ENCODE measurements at regions not wholly inside any gene's neighbourhood (a gene's known extent, or its start where the extent isn't known, plus 50 kb on each side); places are given as distances from the start of the nearest gene placed in this dataset.

DNA sequence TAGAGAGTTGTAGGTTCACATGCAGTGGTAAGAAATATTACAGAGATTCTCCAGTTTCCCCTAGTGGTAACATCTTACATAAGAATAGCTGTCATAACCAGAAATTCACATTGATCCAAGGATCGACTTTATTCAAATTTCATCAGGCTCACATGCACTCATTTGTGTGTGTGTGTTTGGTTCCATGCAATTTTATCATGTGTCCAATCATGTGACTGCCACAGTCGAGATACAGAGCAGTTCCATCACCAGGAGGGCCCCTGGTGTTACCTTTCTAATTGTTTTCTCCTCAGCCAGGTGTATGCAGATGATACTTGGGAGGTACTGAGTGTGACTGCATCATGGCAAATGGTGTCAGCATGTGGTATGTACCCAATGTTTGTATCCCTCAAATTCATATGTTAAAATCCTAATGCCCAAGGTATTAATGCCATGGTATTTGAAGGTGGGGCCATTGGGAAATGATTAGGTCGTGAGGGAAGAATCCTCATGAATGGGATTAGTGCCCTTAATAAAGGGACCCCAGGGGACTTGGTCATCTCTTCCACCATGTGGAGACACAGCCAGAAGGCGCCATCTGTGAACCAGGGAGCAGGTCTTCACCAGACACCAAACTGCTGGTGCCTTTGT lies 126.3 kb downstream of the CXCL12 start:
- Histone ChIP-seq H3K9ac (ENCODE audit: control insufficient read depth, extremely low read depth, insufficient read depth, low read length) (no peak overlapping the region), H3K27me3 (ENCODE audit: control insufficient read depth, extremely low read depth, insufficient read depth, low read length) (no peaks in the 10 kb centered on the region), H3K4me3 (ENCODE audit: control insufficient read depth in 2 of 3, extremely low read depth in 1 of 3, insufficient read depth in 2 of 3, low read depth in 1 of 3, low read length in 3 of 3) (no peak overlapping the region), H3K9me1 (ENCODE audit: control insufficient read depth, extremely low read depth, insufficient read depth, low read length) (no peaks in the 10 kb centered on the region), H3K79me2 (ENCODE audit: control insufficient read depth, insufficient read depth, low read length) (no peaks in the 10 kb centered on the region), H3K9me3 (ENCODE audit: control insufficient read depth, low read depth, low read length) (no peaks in the 10 kb centered on the region), H3K4me1 (ENCODE audit: control insufficient read depth, extremely low read depth, insufficient read depth, low read length) (no peaks in the 10 kb centered on the region), H3K27ac (ENCODE audit: control insufficient read depth, insufficient read depth, low read length) (no peak overlapping the region), H4K20me1 (ENCODE audit: control insufficient read depth, extremely low read depth, insufficient read depth, low read length) (no peaks in the 10 kb centered on the region), H3K36me3 (ENCODE audit: control insufficient read depth in 2 of 2, extremely low read depth in 1 of 2, insufficient read depth in 2 of 2, low read length in 2 of 2) (no peaks in the 10 kb centered on the region), H3K4me2 (ENCODE audit: control insufficient read depth, extremely low read depth, insufficient read depth, low read depth, low read length) (no peak overlapping the region), H2AFZ (ENCODE audit: control insufficient read depth, low read length) (no peak overlapping the region)
- dilution Hi-C loops (cut with MboI; ENCODE audit: extremely low pct_ligation_motif_present, low sequenced_read_pairs) = no loop called here
- no peak for FAIRE-seq
- DNase-seq (ENCODE audit: low read depth, low spot score) = no peak
- no peak for TF ChIP-seq EZH2 (IDR thresholded peaks at IDR 0.05; ENCODE audit: low read length)
- TF ChIP-seq, protein P1, sequence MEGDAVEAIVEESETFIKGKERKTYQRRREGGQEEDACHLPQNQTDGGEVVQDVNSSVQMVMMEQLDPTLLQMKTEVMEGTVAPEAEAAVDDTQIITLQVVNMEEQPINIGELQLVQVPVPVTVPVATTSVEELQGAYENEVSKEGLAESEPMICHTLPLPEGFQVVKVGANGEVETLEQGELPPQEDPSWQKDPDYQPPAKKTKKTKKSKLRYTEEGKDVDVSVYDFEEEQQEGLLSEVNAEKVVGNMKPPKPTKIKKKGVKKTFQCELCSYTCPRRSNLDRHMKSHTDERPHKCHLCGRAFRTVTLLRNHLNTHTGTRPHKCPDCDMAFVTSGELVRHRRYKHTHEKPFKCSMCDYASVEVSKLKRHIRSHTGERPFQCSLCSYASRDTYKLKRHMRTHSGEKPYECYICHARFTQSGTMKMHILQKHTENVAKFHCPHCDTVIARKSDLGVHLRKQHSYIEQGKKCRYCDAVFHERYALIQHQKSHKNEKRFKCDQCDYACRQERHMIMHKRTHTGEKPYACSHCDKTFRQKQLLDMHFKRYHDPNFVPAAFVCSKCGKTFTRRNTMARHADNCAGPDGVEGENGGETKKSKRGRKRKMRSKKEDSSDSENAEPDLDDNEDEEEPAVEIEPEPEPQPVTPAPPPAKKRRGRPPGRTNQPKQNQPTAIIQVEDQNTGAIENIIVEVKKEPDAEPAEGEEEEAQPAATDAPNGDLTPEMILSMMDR (optimal IDR thresholded peaks at IDR 0.05 in 1 of 3, IDR thresholded peaks at IDR 0.05 in 1 of 3, conservative IDR thresholded peaks at IDR 0.05 in 1 of 3; ENCODE audit: extremely low read depth in 1 of 3, insufficient read depth in 2 of 3, low read length in 3 of 3) = no peak

- Histone ChIP-seq H3K27ac (ENCODE audit: control insufficient read depth, insufficient read depth, low read length) (no peak overlapping the region), H3K9ac (ENCODE audit: control insufficient read depth, extremely low read depth, insufficient read depth, low read length) (no peak overlapping the region), H3K4me3 (ENCODE audit: control insufficient read depth in 2 of 3, extremely low read depth in 1 of 3, insufficient read depth in 2 of 3, low read depth in 1 of 3, low read length in 3 of 3) (no peak overlapping the region), H3K4me1 (ENCODE audit: control insufficient read depth, extremely low read depth, insufficient read depth, low read length) (no peaks in the 10 kb centered on the region), H4K20me1 (ENCODE audit: control insufficient read depth, extremely low read depth, insufficient read depth, low read length) (no peaks in the 10 kb centered on the region), H3K9me1 (ENCODE audit: control insufficient read depth, extremely low read depth, insufficient read depth, low read length) (no peaks in the 10 kb centered on the region), H3K4me2 (ENCODE audit: control insufficient read depth, extremely low read depth, insufficient read depth, low read depth, low read length) (no peak overlapping the region), H3K27me3 (ENCODE audit: control insufficient read depth, extremely low read depth, insufficient read depth, low read length) (no peaks in the 10 kb centered on the region), H3K9me3 (ENCODE audit: control insufficient read depth, low read depth, low read length) (no peaks in the 10 kb centered on the region), H2AFZ (ENCODE audit: control insufficient read depth, low read length) (no peak overlapping the region), H3K36me3 (ENCODE audit: control insufficient read depth in 2 of 2, extremely low read depth in 1 of 2, insufficient read depth in 2 of 2, low read length in 2 of 2) (no peaks in the 10 kb centered on the region), H3K79me2 (ENCODE audit: control insufficient read depth, insufficient read depth, low read length) (no peaks in the 10 kb centered on the region)
- FAIRE-seq (no peak), DNase-seq (ENCODE audit: low read depth, low spot score) (no peak)
- TF ChIP-seq, protein P1 (optimal IDR thresholded peaks at IDR 0.05 in 1 of 3, IDR thresholded peaks at IDR 0.05 in 1 of 3, conservative IDR thresholded peaks at IDR 0.05 in 1 of 3; ENCODE audit: extremely low read depth in 1 of 3, insufficient read depth in 2 of 3, low read length in 3 of 3) = no peak
- no peak for TF ChIP-seq EZH2 (IDR thresholded peaks at IDR 0.05; ENCODE audit: low read length)
- dilution Hi-C loops (cut with MboI; ENCODE audit: extremely low pct_ligation_motif_present, low sequenced_read_pairs) = no loop called here
These were observed 126.9 kb downstream of the CXCL12 start for GRCh38 chr10:44258019-44258418.
